ENCODE measurements at regions not wholly inside any gene's neighbourhood (a gene's known extent, or its start where the extent isn't known, plus 50 kb on each side); places are given as distances from the start of the nearest gene placed in this dataset.
"Not testable (repeated sequence)": the region's sequence is repeated elsewhere in the genome, so short reads cannot be mapped to it uniquely, and the experiment has no call there.

- Histone ChIP-seq H3K4me3 (ENCODE audit: low read depth, low read length) (no peak overlapping the region), H3K27me3 (ENCODE audit: insufficient read depth, low read length) (no peaks in the 10 kb centered on the region), H3K27ac (ENCODE audit: low read depth, low read length) (no peak overlapping the region), H3K36me3 (ENCODE audit: insufficient read depth, low read length) (no peaks in the 10 kb centered on the region), H2AFZ (ENCODE audit: low read length, unreplicated experiment) (no peak overlapping the region), H3K79me2 (ENCODE audit: control insufficient read depth, insufficient read depth, low read length, unreplicated experiment) (no peaks in the 10 kb centered on the region), H3K4me1 (ENCODE audit: control insufficient read depth, insufficient read depth, low read length, unreplicated experiment) (no peaks in the 10 kb centered on the region)
These were observed 311.7 kb upstream of the HTR2C start for GRCh38 chrX:114272096-114272686.

DNA sequence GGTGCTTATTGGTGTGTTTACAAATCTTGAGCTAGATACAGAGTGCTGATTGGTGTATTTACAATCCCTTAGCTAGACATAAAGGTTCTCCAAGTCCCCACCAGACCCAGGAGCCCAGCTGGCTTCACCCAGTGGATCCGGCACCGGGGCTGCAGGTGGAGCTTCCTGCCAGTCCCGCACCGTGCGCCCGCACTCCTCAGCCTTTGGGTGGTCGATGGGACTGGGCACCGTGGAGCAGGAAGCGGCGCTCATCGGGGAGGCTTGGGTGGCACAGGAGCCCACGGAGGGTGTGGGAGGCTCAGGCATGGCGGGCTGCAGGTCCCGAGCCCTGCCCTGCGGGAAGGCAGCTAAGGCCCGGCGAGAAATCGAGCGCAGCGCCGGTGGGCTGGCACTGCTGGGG, 313.5 kb upstream of the HTR2C start:
- not testable (repeated sequence) for H3K4me1 ChIP-seq (ENCODE audit: control insufficient read depth, insufficient read depth, low read length, unreplicated experiment); H3K27me3 ChIP-seq (ENCODE audit: insufficient read depth, low read length); H3K27ac ChIP-seq (ENCODE audit: low read depth, low read length); H2AFZ ChIP-seq (ENCODE audit: low read length, unreplicated experiment); H3K4me3 ChIP-seq (ENCODE audit: low read depth, low read length); H3K79me2 ChIP-seq (ENCODE audit: control insufficient read depth, insufficient read depth, low read length, unreplicated experiment); H3K36me3 ChIP-seq (ENCODE audit: insufficient read depth, low read length)

DNA sequence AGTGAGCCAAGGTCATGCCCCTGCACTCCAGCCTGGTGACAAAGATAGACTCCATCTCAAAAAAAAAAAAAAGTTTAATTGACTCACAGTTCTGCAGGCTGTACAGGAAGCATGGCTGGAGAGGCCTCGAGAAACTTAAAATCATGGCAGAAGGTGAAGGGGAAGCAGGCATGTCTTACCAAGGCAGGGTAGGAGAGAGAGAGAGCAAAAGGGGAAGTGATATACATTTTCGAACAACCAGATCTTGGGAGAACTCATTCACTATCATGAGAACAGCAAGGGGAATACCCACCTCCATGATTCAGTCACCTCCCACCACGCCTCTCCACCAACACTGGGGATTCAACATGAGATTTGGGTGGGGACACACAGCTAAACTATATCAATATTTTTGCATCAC, 315.2 kb upstream of the HTR2C start:
- Histone ChIP-seq H3K79me2 (ENCODE audit: control insufficient read depth, insufficient read depth, low read length, unreplicated experiment) (no peaks in the 10 kb centered on the region), H3K4me3 (ENCODE audit: low read depth, low read length) (no peak overlapping the region), H3K36me3 (ENCODE audit: insufficient read depth, low read length) (no peaks in the 10 kb centered on the region), H3K4me1 (ENCODE audit: control insufficient read depth, insufficient read depth, low read length, unreplicated experiment) (no peaks in the 10 kb centered on the region), H3K27ac (ENCODE audit: low read depth, low read length) (no peak overlapping the region), H3K27me3 (ENCODE audit: insufficient read depth, low read length) (no peaks in the 10 kb centered on the region), H2AFZ (ENCODE audit: low read length, unreplicated experiment) (no peak overlapping the region)

- H2AFZ ChIP-seq (ENCODE audit: low read length, unreplicated experiment): no peak overlapping the region
- no peaks in the 10 kb centered on the region for H3K79me2 ChIP-seq (ENCODE audit: control insufficient read depth, insufficient read depth, low read length, unreplicated experiment)
- H3K27ac ChIP-seq (ENCODE audit: low read depth, low read length): no peak overlapping the region
- H3K4me3 ChIP-seq (ENCODE audit: low read depth, low read length): no peak overlapping the region
- no peaks in the 10 kb centered on the region for H3K4me1 ChIP-seq (ENCODE audit: control insufficient read depth, insufficient read depth, low read length, unreplicated experiment)
- H3K27me3 ChIP-seq (ENCODE audit: insufficient read depth, low read length): no peaks in the 10 kb centered on the region
- no peaks in the 10 kb centered on the region for H3K36me3 ChIP-seq (ENCODE audit: insufficient read depth, low read length)
These were observed 316.7 kb upstream of the HTR2C start for GRCh38 chrX:114267142-114267541.

DNA sequence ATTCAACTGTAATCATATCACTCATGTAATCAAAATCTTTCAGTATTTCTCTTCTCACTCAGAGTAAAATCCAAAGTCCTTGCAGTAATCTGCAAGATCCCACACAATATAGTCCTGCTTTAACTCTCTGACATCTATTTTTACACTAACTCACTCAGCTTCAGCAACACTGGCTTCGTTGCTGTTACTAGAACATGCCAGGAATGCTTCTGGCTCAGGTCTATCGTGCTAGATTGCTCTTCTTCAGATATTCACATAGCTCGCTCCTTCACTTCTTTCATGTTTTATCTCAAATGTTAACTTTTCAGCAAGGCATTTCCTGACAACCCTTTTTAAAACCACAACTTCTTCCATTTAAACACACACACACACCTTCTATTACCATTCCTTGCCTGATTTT, 331.7 kb upstream of the HTR2C start:
- H3K27ac ChIP-seq (ENCODE audit: low read depth, low read length): no peak overlapping the region
- H3K36me3 ChIP-seq (ENCODE audit: insufficient read depth, low read length): no peaks in the 10 kb centered on the region
- H3K27me3 ChIP-seq (ENCODE audit: insufficient read depth, low read length): no peaks in the 10 kb centered on the region
- H3K4me3 ChIP-seq (ENCODE audit: low read depth, low read length): no peak overlapping the region
- no peaks in the 10 kb centered on the region for H3K79me2 ChIP-seq (ENCODE audit: control insufficient read depth, insufficient read depth, low read length, unreplicated experiment)
- no peaks in the 10 kb centered on the region for H3K4me1 ChIP-seq (ENCODE audit: control insufficient read depth, insufficient read depth, low read length, unreplicated experiment)
- H2AFZ ChIP-seq (ENCODE audit: low read length, unreplicated experiment): no peak overlapping the region

GRCh38 chrX:114251575-114251974, 332.3 kb upstream of the HTR2C start:
- Histone ChIP-seq H3K4me3 (ENCODE audit: low read depth, low read length) (no peak overlapping the region), H3K79me2 (ENCODE audit: control insufficient read depth, insufficient read depth, low read length, unreplicated experiment) (no peaks in the 10 kb centered on the region)

DNA sequence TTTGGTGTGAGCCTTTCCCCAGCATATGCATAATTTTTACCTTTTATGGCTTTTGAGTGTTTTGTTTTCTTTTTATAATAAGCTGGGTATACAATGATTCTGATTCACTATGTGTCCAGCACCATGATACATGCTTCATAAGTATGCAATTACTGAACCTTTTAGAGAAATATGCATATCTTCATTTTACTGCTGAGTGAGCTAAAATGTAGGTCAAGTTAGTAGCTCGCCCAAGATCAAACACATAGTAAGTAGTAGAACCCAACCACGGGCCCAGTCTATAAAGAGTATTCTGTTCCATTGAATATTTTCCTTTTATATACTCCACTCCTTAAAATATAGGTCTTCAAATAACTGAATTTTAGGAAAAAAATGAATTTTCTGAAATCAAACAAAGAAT, 362.4 kb upstream of the HTR2C start:
- Histone ChIP-seq H3K36me3 (ENCODE audit: insufficient read depth, low read length) (no peaks in the 10 kb centered on the region), H3K79me2 (ENCODE audit: control insufficient read depth, insufficient read depth, low read length, unreplicated experiment) (no peaks in the 10 kb centered on the region), H3K4me1 (ENCODE audit: control insufficient read depth, insufficient read depth, low read length, unreplicated experiment) (no peaks in the 10 kb centered on the region), H2AFZ (ENCODE audit: low read length, unreplicated experiment) (no peak overlapping the region), H3K4me3 (ENCODE audit: low read depth, low read length) (no peak overlapping the region), H3K27ac (ENCODE audit: low read depth, low read length) (no peak overlapping the region), H3K27me3 (ENCODE audit: insufficient read depth, low read length) (no peaks in the 10 kb centered on the region)

More at GRCh38 chrX:114251575-114251974, 332.3 kb upstream of the HTR2C start:
- Histone ChIP-seq H3K36me3 (ENCODE audit: insufficient read depth, low read length) (no peaks in the 10 kb centered on the region), H2AFZ (ENCODE audit: low read length, unreplicated experiment) (no peak overlapping the region), H3K27ac (ENCODE audit: low read depth, low read length) (no peak overlapping the region), H3K4me1 (ENCODE audit: control insufficient read depth, insufficient read depth, low read length, unreplicated experiment) (no peaks in the 10 kb centered on the region), H3K27me3 (ENCODE audit: insufficient read depth, low read length) (no peaks in the 10 kb centered on the region)

- Histone ChIP-seq H3K27ac (ENCODE audit: low read depth, low read length) (no peak overlapping the region), H3K4me1 (ENCODE audit: control insufficient read depth, insufficient read depth, low read length, unreplicated experiment) (no peaks in the 10 kb centered on the region), H2AFZ (ENCODE audit: low read length, unreplicated experiment) (no peak overlapping the region), H3K4me3 (ENCODE audit: low read depth, low read length) (no peak overlapping the region), H3K36me3 (ENCODE audit: insufficient read depth, low read length) (no peaks in the 10 kb centered on the region), H3K27me3 (ENCODE audit: insufficient read depth, low read length) (no peaks in the 10 kb centered on the region), H3K79me2 (ENCODE audit: control insufficient read depth, insufficient read depth, low read length, unreplicated experiment) (no peaks in the 10 kb centered on the region)
These were observed 373.0 kb upstream of the HTR2C start for GRCh38 chrX:114210879-114211278.

GRCh38 chrX:114201622-114202021, 382.3 kb upstream of the HTR2C start:
- Histone ChIP-seq H3K79me2 (ENCODE audit: control insufficient read depth, insufficient read depth, low read length, unreplicated experiment) (no peaks in the 10 kb centered on the region), H3K4me1 (ENCODE audit: control insufficient read depth, insufficient read depth, low read length, unreplicated experiment) (no peaks in the 10 kb centered on the region), H3K27ac (ENCODE audit: low read depth, low read length) (no peak overlapping the region), H3K27me3 (ENCODE audit: insufficient read depth, low read length) (no peaks in the 10 kb centered on the region), H3K4me3 (ENCODE audit: low read depth, low read length) (no peak overlapping the region), H2AFZ (ENCODE audit: low read length, unreplicated experiment) (no peak overlapping the region), H3K36me3 (ENCODE audit: insufficient read depth, low read length) (no peaks in the 10 kb centered on the region)

GRCh38 chrX:114181195-114181594, 402.7 kb upstream of the HTR2C start:
- Histone ChIP-seq H3K27ac (ENCODE audit: low read depth, low read length) (no peak overlapping the region), H3K27me3 (ENCODE audit: insufficient read depth, low read length) (no peaks in the 10 kb centered on the region)

DNA sequence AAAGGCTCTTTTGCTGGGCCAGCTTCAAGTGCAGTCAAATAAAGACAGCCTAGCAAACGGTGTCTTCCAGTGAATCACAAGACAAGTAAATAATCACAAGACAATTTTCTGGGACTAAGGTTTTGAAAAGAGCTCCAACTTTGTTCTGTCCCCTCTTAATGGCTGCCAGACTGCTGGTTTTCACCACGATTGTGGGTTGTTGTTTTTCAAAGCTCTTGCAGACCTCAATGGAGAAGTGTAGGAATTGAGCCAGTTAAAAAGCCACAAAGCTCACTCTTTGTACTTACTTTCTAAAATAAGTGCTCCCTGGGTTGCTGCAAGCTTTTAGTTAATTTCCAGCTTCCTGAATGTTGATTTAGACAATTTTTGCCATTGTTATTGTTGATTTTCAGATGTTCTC, 405.8 kb upstream of the HTR2C start:
- Histone ChIP-seq H3K27me3 (ENCODE audit: insufficient read depth, low read length) (no peaks in the 10 kb centered on the region), H3K4me1 (ENCODE audit: control insufficient read depth, insufficient read depth, low read length, unreplicated experiment) (no peaks in the 10 kb centered on the region), H3K27ac (ENCODE audit: low read depth, low read length) (no peak overlapping the region), H3K4me3 (ENCODE audit: low read depth, low read length) (no peak overlapping the region), H3K79me2 (ENCODE audit: control insufficient read depth, insufficient read depth, low read length, unreplicated experiment) (no peaks in the 10 kb centered on the region), H3K36me3 (ENCODE audit: insufficient read depth, low read length) (no peaks in the 10 kb centered on the region), H2AFZ (ENCODE audit: low read length, unreplicated experiment) (no peak overlapping the region)

More at GRCh38 chrX:114181195-114181594, 402.7 kb upstream of the HTR2C start:
- H2AFZ ChIP-seq (ENCODE audit: low read length, unreplicated experiment): no peak overlapping the region
- no peaks in the 10 kb centered on the region for H3K79me2 ChIP-seq (ENCODE audit: control insufficient read depth, insufficient read depth, low read length, unreplicated experiment)
- H3K4me3 ChIP-seq (ENCODE audit: low read depth, low read length): no peak overlapping the region
- no peaks in the 10 kb centered on the region for H3K36me3 ChIP-seq (ENCODE audit: insufficient read depth, low read length)
- H3K4me1 ChIP-seq (ENCODE audit: control insufficient read depth, insufficient read depth, low read length, unreplicated experiment): no peaks in the 10 kb centered on the region
